Hepatocyte (in vitro differentiated cells): ENCODE measurements at regions not wholly inside any gene's neighbourhood (a gene's known extent, or its start where the extent isn't known, plus 50 kb on each side); places are given as distances from the start of the nearest gene placed in this dataset.

ENCODE experiments used
- DNase-seq: peaks from one replicate; pipeline ENCODE4 v3.0.0-alpha.2; 2016; ENCODE audit warnings: low spot score
- H2AFZ ChIP-seq: fragments of 200-600 bp; sonication (generic); 2 replicates; pipeline ENCODE4 v1.6.0; 2016; ENCODE audit warnings: antibody characterized with exemption, mild to moderate bottlenecking
- H3K27ac ChIP-seq: fragments of 200-600 bp; sonication (generic); 2 replicates; pipeline ENCODE4 v1.5.1; 2016; ENCODE audit warnings: mild to moderate bottlenecking
- H3K27me3 ChIP-seq: fragments of 200-600 bp; sonication (generic); 2 replicates; pipeline ENCODE4 v1.6.1; 2016
- H3K36me3 ChIP-seq: fragments of 200-600 bp; sonication (generic); replicated peaks from 2 replicates; pipeline ENCODE4 v1.5.1; 2016; ENCODE audit warnings: low read depth; ENCODE audit not compliant: insufficient read depth
- H3K4me1 ChIP-seq: fragments of 200-600 bp; sonication (generic); 2 replicates; pipeline ENCODE4 v1.5.1; 2016; ENCODE audit warnings: mild to moderate bottlenecking, moderate library complexity; ENCODE audit not compliant: insufficient read depth
- H3K4me2 ChIP-seq: fragments of 200-600 bp; sonication (generic); 2 replicates; pipeline ENCODE4 v1.6.0; 2016
- H3K4me3 ChIP-seq: fragments of 200-600 bp; sonication (generic); 2 replicates; pipeline ENCODE4 v1.5.1; 2016; ENCODE audit warnings: mild to moderate bottlenecking
- H3K79me2 ChIP-seq: fragments of 200-600 bp; sonication (generic); 2 replicates; pipeline ENCODE4 v1.6.0; 2017; ENCODE audit warnings: mild to moderate bottlenecking
- H3K9me2 ChIP-seq: fragments of 200-600 bp; sonication (generic); replicated peaks from 2 replicates; pipeline ENCODE4 v1.6.0; 2017; ENCODE audit warnings: mild to moderate bottlenecking; ENCODE audit not compliant: insufficient read depth
- H3K9me3 ChIP-seq: fragments of 200-600 bp; sonication (generic); 2 replicates; pipeline ENCODE4 v1.5.1; 2016; ENCODE audit warnings: low read depth, mild to moderate bottlenecking
- H4K20me1 ChIP-seq: fragments of 200-600 bp; sonication (generic); 2 replicates; pipeline ENCODE4 v1.6.0; 2016; ENCODE audit warnings: mild to moderate bottlenecking; ENCODE audit not compliant: insufficient read depth, poor library complexity, severe bottlenecking
- CTCF ChIP-seq: fragments of 200-600 bp; sonication (generic); IDR thresholded peaks from 2 replicates; pipeline ENCODE4 v1.5.1; 2016; ENCODE audit warnings: antibody characterized with exemption, mild to moderate bottlenecking; ENCODE audit not compliant: poor library complexity
- EZH2 ChIP-seq: fragments of 200-600 bp; sonication (generic); IDR thresholded peaks from 2 replicates; pipeline ENCODE4 v1.6.1; 2016; ENCODE audit warnings: antibody characterized with exemption, mild to moderate bottlenecking, borderline replicate concordance
- EZH2phosphoT487 ChIP-seq: fragments of 200-600 bp; sonication (generic); IDR thresholded peaks from one replicate; pipeline ENCODE4 v1.6.1; 2018; ENCODE audit warnings: antibody characterized with exemption, mild to moderate bottlenecking, low read depth, moderate library complexity; ENCODE audit not compliant: unreplicated experiment, severe bottlenecking
- WGBS: methylation state at CpG from one replicate; pipeline ENCODE4 v1.1.6; 2016; ENCODE audit warnings: low lambda C conversion rate; ENCODE audit errors: missing lambda C conversion rate; 5-methylcytosine and 5-hydroxymethylcytosine counted together

- DNase-seq, result no peak
- Histone ChIP-seq H3K27me3 (no peaks in the 10 kb centered on the region), H3K36me3 (no peaks in the 10 kb centered on the region), H3K4me2 (no peak overlapping the region), H3K9me2 (no peaks in the 10 kb centered on the region), H3K27ac (no peak overlapping the region), H2AFZ (no peak overlapping the region), H3K79me2 (no peaks in the 10 kb centered on the region), H3K9me3 (no peaks in the 10 kb centered on the region), H3K4me1 (no peaks in the 10 kb centered on the region), H4K20me1 (no peaks in the 10 kb centered on the region), H3K4me3 (no peak overlapping the region)
- WGBS, result 51% methylated on average over 4 of the region's 4 CpGs
- TF ChIP-seq EZH2phosphoT487 (no peak), EZH2 (no peak), CTCF (no peak)
Observed at GRCh38 chr10:30536578-30536977, 93.0 kb downstream of the LYZL2 start.

GRCh38 chr10:30535677-30536076 lies 93.9 kb downstream of the LYZL2 start:
- TF ChIP-seq EZH2 (no peak), CTCF (no peak), EZH2phosphoT487 (no peak)
- H3K4me3 ChIP-seq, result no peak overlapping the region
- no peaks in the 10 kb centered on the region for H3K9me3 ChIP-seq
- no peaks in the 10 kb centered on the region for H3K4me1 ChIP-seq
- H3K27ac ChIP-seq, result no peak overlapping the region
- no peaks in the 10 kb centered on the region for H4K20me1 ChIP-seq
- H3K36me3 ChIP-seq, result no peaks in the 10 kb centered on the region
- DNase-seq, result no peak
- no peak overlapping the region for H2AFZ ChIP-seq
- no peak overlapping the region for H3K4me2 ChIP-seq
- H3K27me3 ChIP-seq, result no peaks in the 10 kb centered on the region
- H3K79me2 ChIP-seq, result no peaks in the 10 kb centered on the region
- WGBS, result 90% methylated on average over 4 of the region's 4 CpGs
- no peaks in the 10 kb centered on the region for H3K9me2 ChIP-seq

- WGBS, result 34% methylated on average over 20 of the region's 20 CpGs
- no peaks in the 10 kb centered on the region for H3K27me3 ChIP-seq
- no peaks in the 10 kb centered on the region for H3K36me3 ChIP-seq
- H3K9me3 ChIP-seq, result no peaks in the 10 kb centered on the region
- no peak overlapping the region for H3K27ac ChIP-seq
- DNase-seq, result peak; percentile 87
- H3K4me1 ChIP-seq, result no peaks in the 10 kb centered on the region
- H3K9me2 ChIP-seq, result no peaks in the 10 kb centered on the region
- TF ChIP-seq CTCF, result peak; percentile 83
- no peak for TF ChIP-seq EZH2phosphoT487
- TF ChIP-seq EZH2, result no peak
- H3K4me3 ChIP-seq, result no peak overlapping the region
- no peaks in the 10 kb centered on the region for H3K79me2 ChIP-seq
- H2AFZ ChIP-seq, result no peak overlapping the region
- H3K4me2 ChIP-seq, result no peak overlapping the region
- H4K20me1 ChIP-seq, result no peaks in the 10 kb centered on the region
Observed at GRCh38 chr10:30534465-30535144, 94.9 kb downstream of the LYZL2 start.
